ENCODE measurements at regions not wholly inside any gene's neighbourhood (a gene's known extent, or its start where the extent isn't known, plus 50 kb on each side); places are given as distances from the start of the nearest gene placed in this dataset.

DNA sequence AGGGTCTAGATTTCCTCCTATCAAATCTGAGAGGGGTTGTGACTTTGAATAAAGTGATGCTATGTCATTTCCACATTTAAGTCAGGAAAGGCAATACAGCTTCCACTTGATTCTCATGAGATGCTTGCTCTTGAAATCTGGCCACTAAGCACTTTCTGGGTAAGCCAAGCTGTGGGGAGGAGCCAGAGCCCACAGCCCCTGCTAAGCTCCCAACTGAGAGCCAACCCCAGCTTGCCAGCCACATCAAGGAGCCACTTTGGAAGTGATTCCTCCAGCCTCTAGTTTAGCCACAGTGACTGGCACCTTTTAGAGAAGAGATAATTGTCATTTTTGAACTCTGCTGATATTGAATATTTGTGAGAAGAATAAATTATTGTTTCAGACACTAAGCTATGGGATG, 1441.5 kb upstream of the IGFBP7 start:
- DNase-seq, result no peak

DNA sequence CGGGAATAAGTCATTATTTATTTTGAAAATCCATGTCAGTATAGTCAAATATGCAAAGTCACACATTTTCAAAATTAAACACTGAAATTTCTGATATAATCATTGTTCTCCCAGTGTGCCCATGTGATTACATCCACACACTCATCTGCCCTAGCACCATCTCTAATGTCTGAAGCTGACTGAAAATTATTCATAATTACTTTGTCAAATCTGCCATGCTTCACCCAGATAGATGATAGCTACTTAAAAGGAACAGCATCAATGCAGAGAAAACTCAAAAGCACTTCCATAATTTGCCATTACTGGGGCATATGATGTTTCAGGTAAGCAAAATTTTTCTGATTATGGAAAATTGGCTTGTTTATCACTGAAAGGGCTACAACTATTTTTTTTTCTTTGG, 1433.3 kb upstream of the IGFBP7 start:
- DNase-seq, result no peak

- no peak for DNase-seq
These were observed 1431.7 kb upstream of the IGFBP7 start for GRCh38 chr4:58541926-58542325.

- DNase-seq, result no peak
These were observed 1412.7 kb upstream of the IGFBP7 start for GRCh38 chr4:58522765-58523382.

DNA sequence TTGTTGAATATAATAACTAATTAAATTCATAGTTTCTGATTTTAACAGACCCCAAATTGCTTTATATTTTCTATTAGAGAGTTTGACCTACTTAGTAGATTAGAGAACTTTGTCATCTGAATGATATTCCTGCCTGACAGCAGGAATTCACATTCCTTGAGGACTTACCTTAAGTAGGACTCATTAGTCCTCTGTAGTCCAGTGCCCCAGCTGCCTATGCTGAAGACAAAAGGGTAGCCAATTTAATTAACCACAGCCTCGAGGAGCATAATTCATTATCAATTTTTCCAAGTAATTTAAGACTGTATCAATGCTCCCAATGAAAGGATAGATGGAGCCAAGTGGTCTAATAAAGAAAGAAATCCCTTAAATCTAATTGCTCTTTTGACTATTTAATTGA, 1405.0 kb upstream of the IGFBP7 start:
- DNase-seq, result no peak

DNA sequence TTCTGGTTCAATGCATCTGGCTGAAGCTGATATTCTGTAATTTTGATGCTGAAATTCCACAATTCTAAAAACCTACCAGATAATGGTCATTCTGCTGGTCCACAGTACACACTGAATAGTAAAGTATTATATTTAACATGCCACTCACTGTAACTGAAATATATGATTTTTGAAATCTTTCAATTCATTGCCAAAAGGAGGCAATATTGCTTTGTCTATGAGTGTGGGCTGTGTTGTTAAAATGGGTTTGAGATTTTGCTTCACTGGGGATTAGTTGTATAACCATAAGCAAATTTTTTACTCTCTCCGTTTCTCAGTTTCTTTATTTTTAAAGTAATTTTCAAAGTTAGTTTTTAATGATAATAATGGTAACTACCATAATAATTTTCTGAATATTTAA, 1404.1 kb upstream of the IGFBP7 start:
- DNase-seq, result no peak

- DNase-seq, result no peak
These were observed 1400.5 kb upstream of the IGFBP7 start for GRCh38 chr4:58510652-58511051.

DNA sequence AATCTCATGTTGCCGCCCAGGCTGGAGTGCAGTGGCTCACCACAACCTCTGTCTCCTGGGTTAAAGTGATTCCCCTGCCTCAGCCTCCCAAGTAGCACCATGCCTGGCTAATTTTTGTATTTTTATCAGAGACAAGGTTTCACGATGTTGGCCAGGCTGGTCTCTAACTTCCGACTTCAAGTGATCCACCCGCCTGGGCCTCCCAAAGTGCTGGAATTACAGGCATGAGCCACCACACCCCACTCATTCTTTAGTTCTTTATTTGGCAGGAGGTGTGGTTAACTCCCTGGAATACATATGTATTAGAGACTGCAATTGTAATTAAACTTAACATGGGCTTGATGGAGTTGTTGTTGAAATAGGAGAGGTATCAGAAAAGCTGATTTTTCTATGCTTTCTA, 1396.9 kb upstream of the IGFBP7 start:
- DNase-seq, result no peak

DNA sequence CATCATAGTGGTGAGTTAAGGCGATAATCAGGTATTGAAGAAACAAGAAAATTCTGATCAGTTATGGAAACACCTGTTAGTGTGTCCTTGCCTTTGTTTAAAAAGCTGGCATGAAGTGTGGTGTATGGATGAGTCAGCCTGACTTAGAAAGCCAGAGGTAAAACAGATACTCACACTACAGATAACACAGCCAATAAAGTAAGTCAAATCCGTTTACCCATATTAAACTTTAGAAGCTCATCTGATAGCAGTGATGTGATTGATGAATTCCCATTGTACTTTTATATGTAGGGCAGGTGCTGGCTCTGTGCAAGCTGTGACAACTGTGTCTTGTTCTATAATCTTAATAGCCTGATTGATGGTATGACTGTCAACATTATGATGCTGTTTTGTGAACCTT, 1392.7 kb upstream of the IGFBP7 start:
- no peak for DNase-seq

DNA sequence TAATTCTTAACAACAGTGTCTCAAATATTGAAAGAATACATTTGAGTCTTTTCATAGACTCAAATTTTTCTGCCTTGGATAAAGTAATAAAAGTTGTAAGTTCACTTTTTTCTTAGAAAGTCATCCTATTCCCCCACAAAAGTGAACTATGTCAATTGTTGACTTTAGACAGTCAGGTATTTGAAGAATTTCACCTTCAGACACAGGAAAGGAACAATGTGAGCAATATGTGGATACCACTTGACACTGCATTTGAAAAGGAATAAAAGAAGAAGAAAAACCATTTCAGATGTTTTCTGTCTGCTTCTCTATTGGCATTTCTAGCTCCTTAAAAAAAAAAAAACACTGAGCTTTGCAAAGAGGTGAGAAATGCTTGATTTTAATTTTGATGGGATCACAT, 1389.0 kb upstream of the IGFBP7 start:
- DNase-seq, result no peak

GRCh38 chr4:58491620-58492019, 1381.4 kb upstream of the IGFBP7 start:
- DNase-seq, result no peak

- DNase-seq, result no peak
These were observed 1367.8 kb upstream of the IGFBP7 start for GRCh38 chr4:58477950-58478349.

- DNase-seq, result no peak
These were observed 1367.3 kb upstream of the IGFBP7 start for GRCh38 chr4:58477513-58477912.

GRCh38 chr4:58475097-58475496, 1364.9 kb upstream of the IGFBP7 start:
- no peak for DNase-seq

GRCh38 chr4:58465031-58465430, 1354.8 kb upstream of the IGFBP7 start:
- DNase-seq, result no peak

GRCh38 chr4:58456727-58457384, 1346.7 kb upstream of the IGFBP7 start:
- DNase-seq, result no peak

DNA sequence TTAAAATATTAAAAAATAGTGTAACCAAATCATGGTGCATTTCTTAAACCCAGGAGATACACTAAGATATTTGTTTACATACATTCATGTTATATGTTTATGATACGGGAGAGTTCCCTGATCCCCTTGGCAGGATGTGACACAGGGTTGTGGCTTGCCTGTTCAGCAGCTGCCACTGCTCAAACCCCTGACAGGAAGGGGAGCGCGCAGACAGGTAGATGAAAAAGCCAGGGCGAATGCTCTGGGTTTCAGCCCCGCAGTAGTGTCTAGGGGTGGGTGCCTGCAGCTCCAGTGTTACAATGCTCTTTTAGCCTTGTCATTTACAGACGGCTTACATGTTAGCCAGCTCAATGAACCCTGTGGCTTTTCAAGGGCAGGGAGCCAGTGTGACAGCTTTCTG, 1343.8 kb upstream of the IGFBP7 start:
- no peak for DNase-seq

GRCh38 chr4:58451707-58452106, 1341.5 kb upstream of the IGFBP7 start:
- no peak for DNase-seq

GRCh38 chr4:58435871-58436270, 1325.7 kb upstream of the IGFBP7 start:
- DNase-seq, result no peak

- no peak for DNase-seq
These were observed 1303.7 kb upstream of the IGFBP7 start for GRCh38 chr4:58413849-58414248.

DNA sequence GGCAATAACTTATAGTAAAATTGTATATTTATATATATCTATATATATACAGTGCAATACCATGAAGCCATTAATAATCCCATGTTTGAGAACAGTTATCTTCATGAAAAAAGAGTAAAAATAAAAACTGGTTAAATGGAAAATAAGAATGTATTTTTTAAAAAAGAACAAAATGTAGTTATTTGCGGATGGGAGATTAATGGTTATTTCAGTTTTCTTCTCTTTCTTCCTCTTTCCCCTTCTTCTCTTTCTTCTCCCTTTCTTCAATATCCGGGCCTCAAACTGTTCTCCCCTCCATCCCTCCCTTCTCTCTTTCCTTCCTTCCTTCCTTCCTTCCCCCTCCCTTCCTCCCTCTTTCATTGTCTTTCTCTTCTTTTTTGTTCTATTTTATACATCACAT, 1301.7 kb upstream of the IGFBP7 start:
- DNase-seq, result no peak

DNA sequence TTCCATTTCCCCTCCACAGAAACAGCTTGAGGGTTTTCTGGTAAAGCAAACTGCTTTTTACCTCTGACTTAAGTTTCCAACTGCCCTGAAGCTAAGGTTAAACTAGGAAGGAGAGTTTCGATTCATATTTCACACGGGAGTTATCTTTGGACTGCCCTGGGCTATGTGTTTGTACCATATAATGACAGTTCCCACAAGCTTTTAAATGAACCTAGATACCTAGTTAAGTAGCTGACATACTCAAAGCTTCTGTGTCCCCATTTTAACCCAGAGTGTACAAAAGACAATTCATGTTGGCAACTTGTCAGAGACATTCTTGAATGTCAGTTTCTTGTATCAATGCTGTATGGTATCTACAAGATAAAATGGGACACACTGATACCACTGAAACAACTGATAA, 1296.6 kb upstream of the IGFBP7 start:
- DNase-seq, result no peak

DNA sequence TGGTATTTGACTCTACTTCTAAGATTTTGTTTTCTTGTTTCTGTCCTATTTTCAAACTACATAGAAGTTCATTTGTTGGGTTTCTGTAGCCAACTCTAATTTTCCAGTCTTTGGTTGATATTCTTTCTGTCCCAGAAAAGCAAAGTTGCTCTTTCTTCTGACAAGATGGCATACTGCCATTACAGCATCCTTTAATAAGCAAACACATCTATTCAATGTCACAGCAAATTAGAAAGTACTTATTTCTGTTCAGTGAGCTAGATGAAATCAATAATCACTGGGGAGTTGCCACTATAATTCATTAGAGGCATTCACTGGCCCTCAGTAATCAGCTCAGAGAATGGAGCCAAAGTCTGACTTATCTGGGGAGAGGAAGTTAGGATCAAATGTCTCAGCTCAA, 1258.0 kb upstream of the IGFBP7 start:
- no peak for DNase-seq

DNA sequence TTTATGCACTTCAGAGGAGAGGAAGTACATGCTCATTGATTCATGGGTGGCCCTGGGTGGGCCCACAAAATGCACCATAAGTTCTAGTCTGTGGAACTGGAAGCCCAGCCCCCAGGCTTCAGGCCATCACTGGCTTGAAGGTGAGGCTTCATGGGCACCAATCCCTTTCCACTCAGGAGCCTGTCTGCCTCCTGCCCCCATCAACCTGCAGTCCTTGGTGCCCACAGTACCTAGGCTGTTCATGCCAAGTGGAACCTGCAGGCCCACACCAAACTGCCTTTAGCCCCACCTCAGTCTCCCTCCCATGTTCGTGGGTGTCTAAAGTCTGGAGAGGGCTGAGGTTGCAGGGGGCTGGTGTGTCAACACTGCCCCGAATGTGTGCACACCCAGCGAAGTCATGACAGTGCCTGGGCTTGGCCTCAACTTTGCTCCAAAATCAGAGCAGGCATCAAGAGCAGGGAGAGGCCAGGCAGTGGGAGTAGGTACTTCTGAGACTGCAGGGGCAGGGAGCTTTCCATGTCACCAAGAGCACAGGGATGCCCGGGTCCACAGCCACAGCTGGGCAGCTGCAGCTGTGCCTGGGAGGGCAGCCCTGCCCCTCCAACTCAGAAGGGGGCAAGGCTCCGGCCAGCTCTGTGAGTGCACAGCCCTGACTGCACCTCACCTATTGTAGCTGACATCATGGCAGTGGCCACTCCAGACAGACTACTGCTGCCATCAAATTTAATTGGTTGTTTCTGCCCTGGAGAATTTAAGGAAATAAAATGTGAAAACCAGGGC, 1250.4 kb upstream of the IGFBP7 start:
- no peak for DNase-seq
